ENCODE measurements at regions not wholly inside any gene's neighbourhood (a gene's known extent, or its start where the extent isn't known, plus 50 kb on each side); places are given as distances from the start of the nearest gene placed in this dataset.
"Not testable (repeated sequence)": the region's sequence is repeated elsewhere in the genome, so short reads cannot be mapped to it uniquely, and the experiment has no call there.

DNA sequence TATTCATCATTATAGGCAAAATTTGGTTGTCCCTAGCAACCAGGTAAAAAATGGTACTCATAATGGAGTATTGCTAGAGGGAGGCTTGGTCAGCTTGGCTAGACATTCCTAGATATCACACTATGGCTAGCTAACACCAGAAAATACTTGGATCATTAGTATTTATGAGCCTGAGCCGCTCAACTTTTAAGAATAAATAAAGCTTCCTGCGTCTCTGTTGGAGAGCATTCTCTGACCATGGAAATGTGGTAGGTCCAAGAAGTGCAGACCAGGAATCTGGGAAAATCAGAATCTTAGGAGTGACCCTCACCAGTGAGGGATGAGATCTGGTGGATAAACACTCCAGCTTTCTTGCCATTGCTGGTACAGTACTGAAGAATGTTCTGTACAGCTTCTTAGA lies 157.6 kb upstream of the AGR3 start:
- DNase-seq (ENCODE audit: missing footprints) (no peak), ATAC-seq (no peak)
- intact Hi-C loops (cut with DNase I), result no loop called here

DNA sequence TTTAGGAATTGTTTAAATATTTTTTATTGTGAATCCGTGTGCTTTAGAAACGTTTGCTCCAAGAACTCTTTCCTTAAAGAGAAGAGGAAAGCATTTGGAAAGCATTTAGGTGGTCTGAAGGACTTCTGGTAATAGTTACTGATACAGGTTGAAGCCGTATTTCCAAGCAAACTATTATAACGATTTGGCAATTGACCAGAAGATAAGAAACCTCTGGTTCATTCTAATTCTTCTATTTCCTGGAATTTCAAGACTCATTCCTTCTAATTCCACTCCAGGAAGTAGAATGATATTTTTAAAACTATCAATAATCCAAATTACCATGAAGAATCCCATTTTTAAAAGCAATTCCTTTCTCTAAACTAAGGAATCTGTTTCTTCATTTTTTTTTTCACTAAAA lies 158.9 kb upstream of the AGR3 start:
- DNase-seq (ENCODE audit: missing footprints) (no peak), ATAC-seq (no peak)
- intact Hi-C loops (cut with DNase I), result loop anchor here (10.0 kb wide), 1 partner anchor 254 kb away; the partner anchor contains the start of gene AHR

DNA sequence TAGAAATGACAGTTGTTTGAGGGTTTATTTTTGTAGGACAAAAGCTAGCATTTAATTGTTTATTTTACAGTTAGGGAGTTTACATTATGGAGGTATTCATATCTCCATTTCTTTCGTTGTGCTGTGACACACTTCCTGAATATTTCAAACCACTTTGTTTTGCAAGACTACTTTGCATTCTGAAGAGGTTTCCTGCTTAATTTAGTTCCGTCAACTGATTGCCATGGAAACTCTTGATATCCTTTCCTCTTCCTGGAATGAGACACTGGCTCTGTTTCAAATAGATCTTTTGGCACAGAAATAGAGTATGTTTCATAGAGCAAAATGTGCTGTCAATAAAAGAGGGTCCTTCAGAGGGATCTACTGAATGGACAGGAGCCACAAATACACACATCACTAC lies 159.5 kb upstream of the AGR3 start:
- ATAC-seq (peak; percentile 50), DNase-seq (ENCODE audit: missing footprints) (no peak)
- intact Hi-C loops (cut with DNase I), result loop anchor here (10.0 kb wide), 1 partner anchor 253 kb away; the partner anchor contains the start of gene AHR

DNA sequence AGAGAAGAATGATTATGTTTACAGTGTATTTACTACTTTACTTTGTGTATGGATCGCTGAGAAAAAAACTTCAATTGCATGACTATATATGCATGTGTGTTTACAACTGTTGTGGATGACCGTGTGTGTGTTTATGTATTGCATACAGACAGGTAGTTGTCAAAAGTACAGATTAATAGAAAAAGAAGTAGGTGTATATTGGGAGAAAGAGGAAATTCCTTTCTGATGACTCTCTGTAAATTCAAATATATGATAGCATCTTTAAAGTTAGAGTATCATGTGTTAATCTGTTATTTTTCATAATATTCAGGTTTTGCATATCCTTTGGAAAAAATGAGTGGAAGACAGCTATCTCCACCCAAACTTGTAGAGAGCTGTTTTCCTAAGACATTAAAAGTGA lies 160.4 kb upstream of the AGR3 start:
- ATAC-seq (no peak), DNase-seq (ENCODE audit: missing footprints) (no peak)
- intact Hi-C loops (cut with DNase I), result loop anchor here (10.0 kb wide), 1 partner anchor 253 kb away; the partner anchor contains the start of gene AHR

DNA sequence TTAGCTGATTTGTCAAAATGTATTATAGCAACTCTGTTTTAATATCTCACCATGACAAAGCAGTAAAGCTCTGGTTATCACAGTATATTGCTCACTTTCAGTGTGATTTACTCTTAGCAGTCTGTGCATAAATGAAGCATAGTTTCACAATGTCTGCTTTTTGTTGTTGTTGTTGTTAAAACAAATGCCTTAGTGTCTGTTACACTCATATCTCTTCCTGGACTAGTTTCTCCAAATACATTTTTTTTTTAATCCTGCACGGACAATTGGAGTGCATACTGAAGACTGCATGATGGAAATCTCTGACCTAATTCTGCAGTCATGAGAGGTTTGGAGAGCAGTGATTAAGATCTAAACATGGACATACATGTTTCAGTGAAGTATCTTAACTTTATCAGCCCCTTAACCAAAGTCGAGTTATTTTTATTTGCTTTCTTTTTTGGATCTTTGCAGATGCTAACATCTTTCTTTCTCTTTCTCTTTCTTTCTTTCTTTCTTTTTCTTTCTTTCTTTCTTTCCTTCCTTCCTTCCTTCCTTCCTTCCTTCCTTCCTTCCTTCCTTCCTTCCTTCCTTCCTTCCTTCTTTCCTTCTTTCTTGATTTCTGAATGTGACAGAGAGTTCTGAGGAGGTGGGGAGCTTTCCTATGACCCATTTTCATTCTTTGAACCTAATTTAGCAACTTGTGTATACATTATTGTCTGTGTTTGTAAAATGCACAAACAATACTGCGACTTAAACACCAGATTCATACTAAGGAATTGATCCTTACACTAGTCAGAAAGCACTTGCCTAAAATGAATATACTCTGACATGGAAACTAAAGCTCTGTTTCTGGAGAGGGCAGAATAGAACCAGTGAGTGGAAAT lies 161.5 kb upstream of the AGR3 start:
- intact Hi-C loops (cut with DNase I), result loop anchor here (10.0 kb wide), 1 partner anchor 252 kb away; the partner anchor contains the start of gene AHR
- no peak for ATAC-seq
- no peak for DNase-seq (ENCODE audit: missing footprints)

DNA sequence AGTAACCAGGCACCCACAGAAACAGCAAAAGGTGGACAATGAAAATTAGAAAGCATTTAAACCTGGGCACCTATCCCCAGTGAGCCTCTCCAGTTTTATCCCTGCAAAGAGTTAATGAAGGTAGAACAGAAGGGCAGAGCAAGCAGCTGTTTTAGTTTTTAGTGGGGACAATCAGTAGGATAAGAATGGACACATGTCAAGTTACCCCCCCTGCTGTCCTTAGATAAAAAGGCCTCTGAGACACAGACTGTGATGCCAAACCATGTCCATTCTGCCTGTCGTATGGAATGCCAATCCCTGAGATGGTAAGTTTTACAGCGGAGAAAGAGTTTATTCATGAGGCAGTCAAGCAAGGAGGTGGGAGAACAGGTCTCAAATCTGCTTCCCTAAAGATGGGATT lies 162.6 kb upstream of the AGR3 start:
- intact Hi-C loops (cut with DNase I), result loop anchor here (10.0 kb wide), 1 partner anchor 250 kb away; the partner anchor contains the start of gene AHR

DNA sequence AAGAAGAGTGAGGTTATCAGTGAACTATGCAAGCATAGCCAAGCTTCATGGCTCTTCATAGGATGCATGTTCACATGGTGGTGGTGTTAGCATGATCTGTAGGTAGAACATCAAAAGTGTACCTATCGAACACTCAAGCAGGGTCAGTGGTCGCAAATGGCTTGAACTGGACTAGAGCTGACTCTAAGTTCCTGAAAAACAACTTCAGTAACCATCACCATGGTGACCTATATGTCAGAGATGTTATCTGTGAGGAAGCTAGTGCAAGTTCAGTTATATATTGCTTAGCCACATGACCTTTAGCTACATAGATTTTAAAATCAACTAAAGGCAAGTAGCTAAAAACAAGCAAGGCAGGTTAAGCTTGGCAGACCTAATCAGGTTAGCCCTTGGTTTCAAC lies 163.1 kb upstream of the AGR3 start:
- intact Hi-C loops (cut with DNase I), result loop anchor here (10.0 kb wide), 1 partner anchor 250 kb away; the partner anchor contains the start of gene AHR
- DNase-seq (ENCODE audit: missing footprints), result no peak
- no peak for ATAC-seq

More for the DNA sequence above, 162.6 kb upstream of the AGR3 start:
- DNase-seq (ENCODE audit: missing footprints) (no peak), ATAC-seq (no peak)

DNA sequence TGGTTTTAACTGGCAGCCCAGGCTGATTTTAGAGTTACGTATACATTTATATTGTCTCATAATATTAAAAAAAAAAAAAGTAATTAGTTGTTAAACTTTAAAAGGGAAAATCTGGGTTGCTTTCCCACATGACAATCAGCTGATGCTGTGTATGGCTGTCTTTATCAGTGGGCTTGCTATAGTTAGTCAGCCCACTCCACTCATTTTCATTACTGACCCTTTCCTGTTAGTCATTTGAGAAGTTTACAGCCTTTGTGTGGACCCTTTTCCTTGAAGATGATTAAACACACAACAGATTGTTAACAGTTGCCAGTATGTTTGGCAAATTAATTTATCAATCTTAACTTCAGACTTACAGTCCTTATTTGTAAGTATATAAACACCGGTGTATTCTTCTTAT lies 164.5 kb upstream of the AGR3 start:
- ATAC-seq, result no peak
- no peak for DNase-seq (ENCODE audit: missing footprints)

DNA sequence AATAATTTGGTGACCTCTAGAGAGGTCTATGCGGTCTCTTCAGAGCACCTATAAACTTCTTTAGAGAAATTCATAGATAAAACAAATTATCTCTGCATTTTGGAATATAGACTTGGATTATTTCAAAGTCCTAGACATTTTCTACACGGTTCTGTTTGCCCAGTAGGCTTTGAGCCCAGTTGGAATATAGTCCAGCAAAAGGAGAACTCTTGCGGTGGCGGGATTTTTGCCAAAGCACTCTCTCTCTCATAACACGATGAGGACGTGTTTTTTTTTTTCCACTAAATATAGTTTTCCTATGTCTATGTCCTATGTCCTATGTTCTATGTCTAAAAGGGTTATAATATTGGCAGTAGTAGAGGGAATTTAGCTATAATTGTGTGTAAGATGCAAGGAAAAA lies 164.9 kb upstream of the AGR3 start:
- intact Hi-C loops (cut with DNase I), result loop anchor here (10.0 kb wide), 1 partner anchor 248 kb away; the partner anchor contains the start of gene AHR
- no peak for ATAC-seq
- DNase-seq (ENCODE audit: missing footprints), result no peak

More for the DNA sequence above, 164.5 kb upstream of the AGR3 start:
- intact Hi-C loops (cut with DNase I), result loop anchor here (10.0 kb wide), 1 partner anchor 249 kb away; the partner anchor contains the start of gene AHR

DNA sequence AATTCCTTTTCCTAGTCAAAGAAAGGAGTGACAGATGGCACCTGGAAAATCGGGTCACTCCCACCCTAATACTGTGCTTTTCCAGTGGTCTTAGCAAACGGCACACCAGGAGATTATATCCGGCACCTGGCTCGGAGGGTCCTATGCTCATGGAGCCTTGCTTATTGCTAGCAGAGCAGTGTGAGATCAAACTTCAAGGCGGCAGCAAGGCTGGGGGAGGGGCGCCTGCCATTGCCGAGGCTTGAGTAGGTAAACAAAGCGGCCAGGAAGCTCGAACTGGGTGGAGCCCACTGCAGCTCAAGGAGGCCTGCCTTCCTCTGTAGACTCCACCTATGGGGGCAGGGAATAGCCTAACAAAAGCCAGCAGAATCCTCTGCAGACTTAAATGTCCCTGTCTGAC lies 171.4 kb upstream of the AGR3 start:
- intact Hi-C loops (cut with DNase I), result not testable (repeated sequence)

DNA sequence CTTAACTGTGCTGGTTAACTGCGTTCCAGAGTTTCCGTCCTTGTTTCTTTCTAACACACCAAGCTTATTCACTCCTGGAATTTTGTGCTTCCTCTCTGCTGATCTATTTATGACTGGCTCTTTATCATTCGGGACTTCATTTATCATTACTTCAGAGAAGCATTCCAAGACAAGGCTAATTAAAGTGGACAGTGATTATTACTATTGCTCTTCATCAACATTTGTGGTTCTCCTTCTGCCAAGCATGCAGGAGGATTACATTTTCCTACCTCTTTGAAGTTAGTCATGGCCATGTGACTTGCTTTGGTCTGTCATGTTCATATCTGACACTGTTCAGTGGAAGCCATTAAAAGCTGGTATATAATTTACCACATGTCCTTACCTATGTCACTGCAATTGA lies 172.4 kb upstream of the AGR3 start:
- DNase-seq (ENCODE audit: missing footprints) (no peak), ATAC-seq (no peak)
- intact Hi-C loops (cut with DNase I), result no loop called here

More for the DNA sequence above, 171.4 kb upstream of the AGR3 start:
- not testable (repeated sequence) for ATAC-seq; DNase-seq (ENCODE audit: missing footprints)

DNA sequence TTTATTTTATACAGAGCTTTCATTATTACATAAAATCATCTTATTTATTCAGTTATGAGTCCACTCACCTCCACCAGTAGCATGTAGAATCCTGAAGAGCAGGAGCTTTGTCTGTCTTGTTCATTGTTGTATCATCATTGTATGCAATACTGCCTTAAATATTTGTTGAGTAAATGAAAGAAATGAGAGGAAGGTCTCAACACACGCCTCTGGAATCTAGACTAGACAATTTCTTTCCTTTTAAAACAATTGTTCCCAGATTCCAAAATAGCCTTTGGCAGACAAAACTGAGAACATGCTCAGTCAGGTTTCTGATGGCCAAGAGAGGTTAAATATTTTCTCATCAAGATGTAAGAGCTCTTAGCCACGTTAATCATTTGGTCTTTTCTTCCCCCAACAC lies 173.1 kb upstream of the AGR3 start:
- intact Hi-C loops (cut with DNase I), result no loop called here
- DNase-seq (ENCODE audit: missing footprints) (no peak), ATAC-seq (no peak)

DNA sequence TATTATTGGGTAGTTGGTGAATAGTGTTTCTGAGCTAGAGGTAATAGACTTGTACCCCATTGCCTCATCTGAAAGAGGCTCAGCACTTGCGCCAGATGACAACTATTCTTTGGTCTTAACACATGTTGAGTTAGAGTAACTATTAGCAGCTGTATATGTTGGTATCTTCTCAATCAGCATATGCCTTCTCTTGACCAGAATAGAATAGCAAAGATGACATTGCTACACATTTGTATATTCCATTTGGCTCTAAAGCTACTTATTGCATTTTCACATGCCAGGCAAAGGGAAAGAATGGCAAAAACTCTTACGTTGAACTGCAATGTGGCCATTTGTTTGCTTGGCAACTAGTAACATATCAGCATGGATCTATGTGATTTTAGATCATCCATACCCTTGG lies 173.8 kb upstream of the AGR3 start:
- no peak for ATAC-seq
- intact Hi-C loops (cut with DNase I), result no loop called here
- no peak for DNase-seq (ENCODE audit: missing footprints)

DNA sequence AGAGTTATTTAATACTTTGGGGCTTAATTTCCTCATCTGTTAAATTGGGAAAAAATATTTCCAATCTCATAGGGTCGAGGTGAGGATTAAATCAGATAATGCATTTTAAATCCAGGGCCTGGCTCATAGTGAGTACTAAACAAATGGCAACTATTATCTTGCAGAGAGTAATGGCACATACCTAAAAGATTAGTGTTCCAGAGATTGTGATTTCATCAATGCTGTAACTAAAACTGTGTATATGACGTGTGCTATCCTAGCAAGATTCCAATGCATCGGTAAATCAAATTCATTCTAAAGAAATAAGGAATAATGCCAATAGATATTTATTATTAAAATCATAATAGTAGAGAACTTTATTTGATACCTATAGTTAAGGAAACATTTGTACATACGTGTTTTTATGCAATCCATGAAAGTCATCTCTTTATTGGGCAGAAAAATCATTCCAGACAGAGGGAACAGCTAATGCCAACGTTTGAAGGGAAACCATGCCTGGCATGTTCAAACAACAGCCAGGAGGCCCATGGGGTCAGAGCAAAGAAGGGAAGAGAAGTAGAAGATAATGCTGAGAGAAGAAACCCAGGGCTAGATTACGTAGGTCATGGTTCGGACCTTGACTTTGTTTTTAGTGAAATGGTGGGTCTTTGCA lies 174.8 kb upstream of the AGR3 start:
- intact Hi-C loops (cut with DNase I), result no loop called here
- ATAC-seq, result no peak
- DNase-seq (ENCODE audit: missing footprints), result no peak

DNA sequence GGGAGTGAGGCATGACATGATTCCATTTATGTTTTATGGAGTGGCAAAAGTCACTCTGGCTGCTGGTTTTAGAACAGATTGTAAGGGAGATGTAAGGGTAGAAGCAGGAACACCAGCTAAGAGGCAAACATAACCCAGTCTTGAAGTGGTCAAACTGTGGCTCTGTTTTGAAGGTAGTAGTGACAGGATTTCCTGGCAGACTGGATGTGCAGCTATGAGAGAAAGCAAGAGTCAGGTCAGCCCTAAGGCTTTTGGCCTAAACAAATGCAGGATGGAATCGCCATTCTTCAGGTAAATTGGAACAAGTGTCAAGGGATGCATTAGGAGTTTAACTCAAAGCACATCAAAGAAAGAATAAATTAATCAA lies 175.3 kb upstream of the AGR3 start:
- intact Hi-C loops (cut with DNase I), result no loop called here
- DNase-seq (ENCODE audit: missing footprints) (no peak), ATAC-seq (no peak)

DNA sequence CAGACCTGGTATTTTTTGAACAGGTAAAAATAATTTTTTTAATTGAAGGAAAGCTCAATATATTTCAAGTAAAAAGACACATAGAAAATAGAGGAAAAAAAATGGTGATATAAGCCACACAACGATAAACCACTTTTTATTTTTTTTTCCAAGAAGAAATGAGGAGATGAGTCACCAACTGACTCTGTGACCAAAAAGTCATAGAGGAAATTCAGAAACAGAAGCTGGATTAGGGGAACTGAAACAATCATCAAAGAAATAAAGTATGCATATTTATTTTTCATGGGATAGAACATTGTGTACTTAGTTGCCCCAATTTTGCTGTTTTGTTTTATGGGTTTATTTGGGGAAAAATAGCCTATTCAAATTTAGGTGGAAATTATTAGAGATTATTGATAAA lies 176.8 kb upstream of the AGR3 start:
- DNase-seq (ENCODE audit: missing footprints) (no peak), ATAC-seq (no peak)
- intact Hi-C loops (cut with DNase I), result no loop called here

DNA sequence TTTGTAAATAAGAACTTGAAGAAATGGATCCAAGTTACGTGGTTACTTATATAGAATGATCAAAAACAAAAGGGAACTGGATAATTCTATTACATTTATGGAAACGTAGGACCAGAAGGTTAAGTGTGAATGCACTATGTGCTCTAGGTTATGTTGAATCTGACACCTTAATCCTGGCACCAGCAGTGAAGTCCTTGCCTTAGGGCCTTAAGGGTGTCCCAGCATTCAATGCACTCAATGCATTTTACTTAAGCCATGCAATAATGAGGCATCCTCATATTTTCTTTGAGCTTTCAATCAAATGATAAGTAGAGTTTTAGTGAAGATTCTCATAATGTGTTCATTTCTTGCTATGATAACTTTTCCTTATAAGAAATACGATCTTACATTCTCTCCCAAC lies 178.3 kb upstream of the AGR3 start:
- ATAC-seq (no peak), DNase-seq (ENCODE audit: missing footprints) (no peak)
- intact Hi-C loops (cut with DNase I), result no loop called here

DNA sequence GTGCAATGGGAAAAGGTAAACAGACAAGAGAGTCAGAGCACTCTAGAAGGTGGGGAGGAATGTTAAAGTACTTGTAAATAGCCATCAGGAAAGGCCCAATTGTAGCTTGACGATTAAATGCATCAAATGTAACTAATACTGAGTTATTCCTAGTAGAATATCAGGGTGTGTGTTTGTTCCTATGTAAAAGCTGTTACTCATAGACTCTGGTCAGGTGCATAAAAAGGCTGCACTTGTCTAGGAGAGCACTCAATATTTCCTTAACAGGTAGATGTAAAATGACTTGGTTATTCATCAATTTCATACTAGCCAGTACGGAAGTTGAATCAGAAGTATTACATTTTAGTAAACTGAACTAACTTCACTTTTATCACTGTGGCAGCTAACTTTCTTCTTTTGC lies 179.7 kb upstream of the AGR3 start:
- intact Hi-C loops (cut with DNase I), result no loop called here
- ATAC-seq (no peak), DNase-seq (ENCODE audit: missing footprints) (no peak)

DNA sequence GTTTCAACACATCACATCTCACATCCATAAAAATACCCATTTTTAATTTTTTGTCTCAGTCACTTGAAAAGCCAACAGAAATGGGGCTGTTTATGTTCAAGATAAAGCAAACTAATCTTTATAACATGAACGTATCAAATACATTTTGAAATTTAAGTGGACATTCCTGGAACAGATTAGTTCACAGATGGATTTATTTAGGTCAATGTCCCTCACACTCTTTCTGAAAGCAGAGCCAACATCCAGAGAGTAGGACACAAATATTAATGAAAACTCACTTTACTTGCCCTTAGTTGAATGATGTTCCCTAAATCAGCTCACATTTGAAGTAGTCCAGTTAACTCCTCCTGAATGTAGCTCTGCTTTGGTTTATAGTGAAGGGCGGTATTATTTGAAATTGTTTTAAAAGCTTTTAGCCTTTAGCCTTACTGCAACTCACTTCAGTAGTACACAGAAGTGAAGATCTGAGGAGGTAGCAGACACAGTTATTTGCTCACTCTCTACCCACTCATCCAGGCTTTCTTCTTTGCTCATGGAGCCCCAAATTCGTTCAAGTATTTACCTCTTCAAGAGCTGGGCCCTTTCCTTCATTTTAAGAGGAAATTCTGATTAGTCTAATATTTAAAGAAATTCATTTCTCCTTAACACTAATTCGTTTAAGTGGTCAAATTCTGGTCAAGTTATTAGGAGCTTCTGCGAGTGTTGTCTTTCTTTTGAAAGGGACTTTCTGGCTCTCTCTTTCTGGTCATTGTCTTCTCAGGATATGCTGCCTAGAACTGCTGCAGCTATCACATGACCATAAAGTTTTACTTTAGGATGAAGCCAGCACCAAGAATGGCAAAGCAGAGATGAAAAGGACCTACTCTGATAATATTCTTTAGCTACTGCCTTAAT lies 180.6 kb upstream of the AGR3 start:
- ATAC-seq (no peak), DNase-seq (ENCODE audit: missing footprints) (no peak)
- intact Hi-C loops (cut with DNase I), result no loop called here

Measured in Right ventricle myocardium inferior (tissue), 1 donor.